Transverse colon (tissue), 4 donors: ENCODE measurements at regions not wholly inside any gene's neighbourhood (a gene's known extent, or its start where the extent isn't known, plus 50 kb on each side); places are given as distances from the start of the nearest gene placed in this dataset.

Experiments
- POLR2AphosphoS5 ChIP-seq, 3 donors: sonication (generic); formaldehyde crosslinking; IDR thresholded peaks; one replicate each; pipeline ENCODE4 v1.6.1; 2016; ENCODE audit warnings: antibody characterized with exemption in 3 of 3
- TF ChIP-seq, protein P1 (sequence below), 5 experiments: fragments of 200-600 bp in 3 of 5; fragments of 450-650 bp in 2 of 5; sonication (generic) in 3 of 5; IDR thresholded peaks; 1 replicate in 2 of 5; 2 replicates in 3 of 5; pipeline ENCODE4 v1.5.1; 2016 to 2017; ENCODE audit warnings: antibody characterized with exemption in 5 of 5, inconsistent platforms in 3 of 5, mild to moderate bottlenecking in 2 of 5, moderate library complexity in 1 of 5

DNA sequence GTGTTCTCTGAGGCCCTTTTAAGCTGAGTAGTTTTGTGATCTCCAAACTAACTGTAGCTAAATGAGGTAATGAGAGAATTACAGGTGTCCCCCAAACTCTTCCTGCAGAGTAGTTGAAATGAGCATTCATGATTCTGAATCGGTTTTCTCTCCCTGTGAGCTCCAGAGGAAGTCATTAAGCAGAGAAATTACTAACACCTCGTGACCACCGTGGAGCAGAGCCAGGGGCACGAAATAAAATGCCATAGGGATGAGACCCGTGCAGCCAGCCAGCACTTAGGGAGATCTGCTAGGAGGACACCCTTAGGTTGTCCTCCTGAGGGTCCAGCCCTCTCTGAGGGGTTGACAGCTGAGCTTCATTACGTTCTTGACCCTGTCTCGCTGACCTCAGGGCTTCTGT is 79.5 kb downstream of the SLC25A47 start:
- TF ChIP-seq, protein P1, sequence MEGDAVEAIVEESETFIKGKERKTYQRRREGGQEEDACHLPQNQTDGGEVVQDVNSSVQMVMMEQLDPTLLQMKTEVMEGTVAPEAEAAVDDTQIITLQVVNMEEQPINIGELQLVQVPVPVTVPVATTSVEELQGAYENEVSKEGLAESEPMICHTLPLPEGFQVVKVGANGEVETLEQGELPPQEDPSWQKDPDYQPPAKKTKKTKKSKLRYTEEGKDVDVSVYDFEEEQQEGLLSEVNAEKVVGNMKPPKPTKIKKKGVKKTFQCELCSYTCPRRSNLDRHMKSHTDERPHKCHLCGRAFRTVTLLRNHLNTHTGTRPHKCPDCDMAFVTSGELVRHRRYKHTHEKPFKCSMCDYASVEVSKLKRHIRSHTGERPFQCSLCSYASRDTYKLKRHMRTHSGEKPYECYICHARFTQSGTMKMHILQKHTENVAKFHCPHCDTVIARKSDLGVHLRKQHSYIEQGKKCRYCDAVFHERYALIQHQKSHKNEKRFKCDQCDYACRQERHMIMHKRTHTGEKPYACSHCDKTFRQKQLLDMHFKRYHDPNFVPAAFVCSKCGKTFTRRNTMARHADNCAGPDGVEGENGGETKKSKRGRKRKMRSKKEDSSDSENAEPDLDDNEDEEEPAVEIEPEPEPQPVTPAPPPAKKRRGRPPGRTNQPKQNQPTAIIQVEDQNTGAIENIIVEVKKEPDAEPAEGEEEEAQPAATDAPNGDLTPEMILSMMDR (IDR thresholded peaks at IDR 0.05) = no peak
- no peak for TF ChIP-seq POLR2AphosphoS5 (IDR thresholded peaks at IDR 0.05)
